ENCODE measurements at regions not wholly inside any gene's neighbourhood (a gene's known extent, or its start where the extent isn't known, plus 50 kb on each side); places are given as distances from the start of the nearest gene placed in this dataset.
A peak's percentile ranks its signal among the peaks of the same experiment; 100 is the strongest.

- Mint-ChIP-seq H3K4me1 (ENCODE audit: low read depth) (no peaks in the 10 kb centered on the region), H3K36me3 (no peaks in the 10 kb centered on the region), H3K4me3 (no peak overlapping the region), H3K27ac (no peak overlapping the region), H3K9me3 (no peaks in the 10 kb centered on the region), H3K27me3 (peaks cover 21% of the 10 kb centered on the region)
- intact Hi-C loops (cut with micrococcal nuclease): no loop called here
- no peak for DNase-seq
- CTCF ChIA-PET: no interaction called here
- POLR2A ChIA-PET: no interaction called here
These were observed 269.3 kb downstream of the DLL1 start for GRCh38 chr6:170021579-170021978.

GRCh38 chr6:170019818-170020583 is 268.6 kb downstream of the ERMARD start:
- peaks cover 19% of the 10 kb centered on the region for H3K27me3 Mint-ChIP-seq
- intact Hi-C loops (cut with micrococcal nuclease): no loop called here
- H3K27ac Mint-ChIP-seq: no peak overlapping the region
- ChIA-PET POLR2A (no interaction called here), CTCF (no interaction called here)
- H3K36me3 Mint-ChIP-seq: no peaks in the 10 kb centered on the region
- DNase-seq: no peak
- no peaks in the 10 kb centered on the region for H3K4me1 Mint-ChIP-seq (ENCODE audit: low read depth)
- no peak overlapping the region for H3K4me3 Mint-ChIP-seq
- H3K9me3 Mint-ChIP-seq: no peaks in the 10 kb centered on the region

GRCh38 chr6:170018936-170019817 is 267.8 kb downstream of the ERMARD start:
- H3K36me3 Mint-ChIP-seq: no peaks in the 10 kb centered on the region
- H3K4me3 Mint-ChIP-seq: no peak overlapping the region
- ChIA-PET POLR2A (no interaction called here), CTCF (no interaction called here)
- DNase-seq: no peak
- no peak overlapping the region for H3K27ac Mint-ChIP-seq
- no peaks in the 10 kb centered on the region for H3K9me3 Mint-ChIP-seq
- H3K27me3 Mint-ChIP-seq: peaks cover 20% of the 10 kb centered on the region
- intact Hi-C loops (cut with micrococcal nuclease): no loop called here
- no peaks in the 10 kb centered on the region for H3K4me1 Mint-ChIP-seq (ENCODE audit: low read depth)

GRCh38 chr6:170018422-170018935 is 267.1 kb downstream of the ERMARD start:
- POLR2A ChIA-PET: no interaction called here
- no peaks in the 10 kb centered on the region for H3K4me1 Mint-ChIP-seq (ENCODE audit: low read depth)
- H3K4me3 Mint-ChIP-seq: no peak overlapping the region
- H3K36me3 Mint-ChIP-seq: no peaks in the 10 kb centered on the region
- CTCF ChIA-PET: no interaction called here
- peaks cover 25% of the 10 kb centered on the region for H3K27me3 Mint-ChIP-seq
- intact Hi-C loops (cut with micrococcal nuclease): no loop called here
- DNase-seq: peak; percentile 3
- H3K9me3 Mint-ChIP-seq: no peaks in the 10 kb centered on the region
- H3K27ac Mint-ChIP-seq: no peak overlapping the region

- DNase-seq: peak; percentile 5
- ChIA-PET POLR2A (no interaction called here), CTCF (no interaction called here)
- no peaks in the 10 kb centered on the region for H3K9me3 Mint-ChIP-seq
- H3K27ac Mint-ChIP-seq: no peak overlapping the region
- no peaks in the 10 kb centered on the region for H3K36me3 Mint-ChIP-seq
- H3K27me3 Mint-ChIP-seq: peaks cover 26% of the 10 kb centered on the region
- H3K4me3 Mint-ChIP-seq: no peak overlapping the region
- intact Hi-C loops (cut with micrococcal nuclease): no loop called here
- H3K4me1 Mint-ChIP-seq (ENCODE audit: low read depth): no peaks in the 10 kb centered on the region
These were observed 266.3 kb downstream of the ERMARD start for GRCh38 chr6:170017603-170018320.

GRCh38 chr6:170013815-170014214 is 262.4 kb downstream of the ERMARD start:
- intact Hi-C loops (cut with micrococcal nuclease): no loop called here
- ChIA-PET POLR2A (no interaction called here), CTCF (no interaction called here)
- Mint-ChIP-seq H3K27me3 (peaks cover 20% of the 10 kb centered on the region), H3K36me3 (no peaks in the 10 kb centered on the region), H3K4me1 (ENCODE audit: low read depth) (no peaks in the 10 kb centered on the region), H3K4me3 (no peak overlapping the region), H3K9me3 (no peaks in the 10 kb centered on the region), H3K27ac (no peak overlapping the region)
- DNase-seq: peak; percentile 6

GRCh38 chr6:170012037-170012330 is 260.6 kb downstream of the ERMARD start:
- DNase-seq: no peak
- no peaks in the 10 kb centered on the region for H3K36me3 Mint-ChIP-seq
- H3K27me3 Mint-ChIP-seq: peaks cover 18% of the 10 kb centered on the region
- H3K4me3 Mint-ChIP-seq: no peak overlapping the region
- POLR2A ChIA-PET: no interaction called here
- H3K4me1 Mint-ChIP-seq (ENCODE audit: low read depth): no peaks in the 10 kb centered on the region
- H3K27ac Mint-ChIP-seq: no peak overlapping the region
- intact Hi-C loops (cut with micrococcal nuclease): no loop called here
- CTCF ChIA-PET: no interaction called here
- no peaks in the 10 kb centered on the region for H3K9me3 Mint-ChIP-seq

- Mint-ChIP-seq H3K27me3 (peaks cover 18% of the 10 kb centered on the region), H3K4me3 (no peak overlapping the region), H3K4me1 (ENCODE audit: low read depth) (no peaks in the 10 kb centered on the region), H3K36me3 (no peaks in the 10 kb centered on the region), H3K27ac (no peak overlapping the region), H3K9me3 (no peaks in the 10 kb centered on the region)
- intact Hi-C loops (cut with micrococcal nuclease): no loop called here
- CTCF ChIA-PET: no interaction called here
- POLR2A ChIA-PET: no interaction called here
- DNase-seq: peak; percentile 5
These were observed 260.0 kb downstream of the ERMARD start for GRCh38 chr6:170011204-170012036.

GRCh38 chr6:170010665-170011203 is 259.3 kb downstream of the ERMARD start:
- CTCF ChIA-PET: no interaction called here
- H3K27me3 Mint-ChIP-seq: peaks cover 18% of the 10 kb centered on the region
- H3K27ac Mint-ChIP-seq: no peak overlapping the region
- H3K36me3 Mint-ChIP-seq: no peaks in the 10 kb centered on the region
- POLR2A ChIA-PET: no interaction called here
- intact Hi-C loops (cut with micrococcal nuclease): no loop called here
- H3K4me3 Mint-ChIP-seq: no peak overlapping the region
- peak; percentile 4 for DNase-seq
- H3K4me1 Mint-ChIP-seq (ENCODE audit: low read depth): no peaks in the 10 kb centered on the region
- no peaks in the 10 kb centered on the region for H3K9me3 Mint-ChIP-seq

GRCh38 chr6:170008294-170008785 is 256.9 kb downstream of the ERMARD start:
- Mint-ChIP-seq H3K36me3 (peaks cover 5% of the 10 kb centered on the region), H3K4me1 (ENCODE audit: low read depth) (no peaks in the 10 kb centered on the region), H3K27ac (no peak overlapping the region), H3K27me3 (peaks cover 9% of the 10 kb centered on the region), H3K4me3 (no peak overlapping the region), H3K9me3 (peaks cover 16% of the 10 kb centered on the region)
- CTCF ChIA-PET: no interaction called here
- intact Hi-C loops (cut with micrococcal nuclease): no loop called here
- POLR2A ChIA-PET: no interaction called here
- DNase-seq: peak; percentile 1

GRCh38 chr6:170007468-170008293 is 256.3 kb downstream of the ERMARD start:
- Mint-ChIP-seq H3K9me3 (peaks cover 21% of the 10 kb centered on the region), H3K36me3 (peaks cover 5% of the 10 kb centered on the region), H3K27ac (no peak overlapping the region), H3K4me1 (ENCODE audit: low read depth) (no peaks in the 10 kb centered on the region), H3K4me3 (no peak overlapping the region), H3K27me3 (peaks cover 9% of the 10 kb centered on the region)
- CTCF ChIA-PET: no interaction called here
- peak; percentile 5 for DNase-seq
- intact Hi-C loops (cut with micrococcal nuclease): no loop called here
- POLR2A ChIA-PET: no interaction called here
